PC-3 (cell line): ENCODE measurements at regions not wholly inside any gene's neighbourhood (a gene's known extent, or its start where the extent isn't known, plus 50 kb on each side); places are given as distances from the start of the nearest gene placed in this dataset.
A peak's percentile ranks its signal among the peaks of the same experiment; 100 is the strongest.

Experiments used
- ATAC-seq: fragments of 200-7000 bp; cut with Tn5 transposase; 2 replicates; pipeline ENCODE4 v1.9.1; 2020; ENCODE audit warnings: mild to moderate bottlenecking, moderate library complexity
- BruUV-seq: library from RNA; stranded (reverse); fragments of 400-500 nt; replicated peaks from 2 replicates; lab custom pipeline; 2021; lab: Mats Ljungman, UMichigan
- CTCF ChIA-PET: fragments of 300-600 bp; sonication (Branson Sonifier 250); formaldehyde crosslinking; loops from one replicate; lab custom pipeline; 2022; ENCODE audit warnings: antibody characterized with exemption; lab: Charles Lee
- POLR2A ChIA-PET: fragments of 300-600 bp; sonication (Branson Sonifier 250); formaldehyde crosslinking; loops from one replicate; lab custom pipeline; 2022; ENCODE audit warnings: antibody characterized with exemption; ENCODE audit not compliant: unreplicated experiment; lab: Charles Lee
- DNase-seq: peaks from one replicate; pipeline ENCODE4 v3.0.0-alpha.2; 2015
- H2AFZ ChIP-seq: fragments of 300-600 bp; sonication (generic); 2 replicates; pipeline ENCODE4 v1.6.0; 2016; ENCODE audit warnings: antibody characterized with exemption, low read length
- H3F3A ChIP-seq: fragments of 300-600 bp; sonication (generic); one replicate; pipeline ENCODE4 v1.6.0; 2017; ENCODE audit warnings: antibody characterized with exemption, low read length, control low read depth, mild to moderate bottlenecking; ENCODE audit not compliant: unreplicated experiment
- H3K27ac ChIP-seq: fragments of 300-600 bp; sonication (generic); 2 replicates; pipeline ENCODE4 v1.5.1; 2016; ENCODE audit warnings: mild to moderate bottlenecking, low read length
- H3K27me3 ChIP-seq: fragments of 300-600 bp; sonication (generic); 2 replicates; pipeline ENCODE4 v1.6.1; 2016; ENCODE audit warnings: low read length, mixed read lengths
- H3K36me3 ChIP-seq: fragments of 300-600 bp; sonication (generic); 2 replicates; pipeline ENCODE4 v1.6.1; 2016; ENCODE audit warnings: low read depth, mixed run types, low read length, mixed read lengths
- H3K4me1 ChIP-seq: fragments of 300-600 bp; sonication (generic); 2 replicates; pipeline ENCODE4 v1.5.1; 2016; ENCODE audit warnings: low read length; ENCODE audit not compliant: insufficient read depth
- H3K4me2 ChIP-seq: fragments of 300-600 bp; sonication (generic); 2 replicates; pipeline ENCODE4 v1.6.0; 2016; ENCODE audit warnings: low read length
- H3K4me3 ChIP-seq: fragments of 300-600 bp; sonication (generic); 2 replicates; pipeline ENCODE4 v1.5.1; 2016; ENCODE audit warnings: mild to moderate bottlenecking, low read length, mixed read lengths
- H3K79me2 ChIP-seq: fragments of 300-600 bp; sonication (generic); 2 replicates; pipeline ENCODE4 v1.6.1; 2017; ENCODE audit warnings: low read length, mixed read lengths
- H3K9ac ChIP-seq: fragments of 300-600 bp; sonication (generic); 2 replicates; pipeline ENCODE4 v1.6.0; 2016; ENCODE audit warnings: mild to moderate bottlenecking, low read length
- H3K9me2 ChIP-seq: fragments of 300-600 bp; sonication (generic); replicated peaks from 2 replicates; pipeline ENCODE4 v1.6.1; 2016; ENCODE audit warnings: mixed run types, low read length, mixed read lengths
- H3K9me3 ChIP-seq: fragments of 300-600 bp; sonication (generic); 2 replicates; pipeline ENCODE4 v1.6.1; 2016; ENCODE audit warnings: low read length, mixed read lengths
- H4K20me1 ChIP-seq: fragments of 300-600 bp; sonication (generic); 2 replicates; pipeline ENCODE4 v1.6.1; 2016; ENCODE audit warnings: low read length, mixed read lengths
- CTCF ChIP-seq: fragments of 300-600 bp; sonication (generic); conservative IDR thresholded peaks from 2 replicates; pipeline ENCODE4 v1.5.1; 2017; ENCODE audit warnings: antibody characterized with exemption, low read depth, mild to moderate bottlenecking, low read length
- EZH2 ChIP-seq: fragments of 300-600 bp; sonication (generic); IDR thresholded peaks from one replicate; pipeline ENCODE4 v1.6.1; 2017; ENCODE audit warnings: antibody characterized with exemption, mild to moderate bottlenecking, low read length; ENCODE audit not compliant: unreplicated experiment
- EZH2phosphoT487 ChIP-seq: fragments of 300-600 bp; sonication (generic); IDR thresholded peaks from 2 replicates; pipeline ENCODE4 v1.6.1; 2018; ENCODE audit warnings: mild to moderate bottlenecking, antibody characterized with exemption, low read length, borderline replicate concordance
- intact Hi-C: fragments of 100-400 bp; cut with micrococcal nuclease; formaldehyde crosslinking; loops from 2 replicates; pipeline ENCODE4 v1.9.0; 2023

- Histone ChIP-seq H3F3A (no peaks in the 10 kb centered on the region), H3K79me2 (no peaks in the 10 kb centered on the region), H3K4me3 (no peak overlapping the region), H4K20me1 (no peaks in the 10 kb centered on the region), H3K27me3 (no peaks in the 10 kb centered on the region), H3K9ac (no peak overlapping the region), H3K4me2 (no peak overlapping the region), H3K9me3 (no peaks in the 10 kb centered on the region), H3K9me2 (no peaks in the 10 kb centered on the region), H2AFZ (no peak overlapping the region), H3K4me1 (peaks cover 5% of the 10 kb centered on the region; the same call in 1 of the 2 replicates), H3K27ac (no peak overlapping the region), H3K36me3 (peaks cover 3% of the 10 kb centered on the region)
- no peak for TF ChIP-seq EZH2phosphoT487
- no peak for TF ChIP-seq CTCF
- TF ChIP-seq EZH2 = no peak
- DNase-seq (no peak), ATAC-seq (no peak)
- BruUV-seq = no TSS peak
- intact Hi-C loops = no loop called here
- ChIA-PET CTCF (interaction anchor here (0.7 kb wide), 1 partner anchor 50 kb away, joined by 3 read pairs; no protein-coding TSS in a partner anchor), POLR2A (no interaction called here)
These were observed 232.4 kb upstream of the KLF14 start for GRCh38 chr7:130966246-130967009.

- ChIA-PET POLR2A (interaction anchor here (0.7 kb wide), 1 partner anchor 58 kb away, joined by 10 read pairs; no protein-coding TSS in a partner anchor), CTCF (no interaction called here)
- H3K4me1 ChIP-seq = peaks cover 4% of the 10 kb centered on the region; the same call in 1 of the 2 replicates
- H4K20me1 ChIP-seq = no peaks in the 10 kb centered on the region
- no peaks in the 10 kb centered on the region for H3K9me3 ChIP-seq
- H2AFZ ChIP-seq = no peak overlapping the region
- no peak overlapping the region for H3K27ac ChIP-seq
- no peak overlapping the region for H3K4me3 ChIP-seq
- H3K4me2 ChIP-seq = no peak overlapping the region
- peaks cover 17% of the 10 kb centered on the region for H3K36me3 ChIP-seq
- intact Hi-C loops = no loop called here
- H3K9me2 ChIP-seq = no peaks in the 10 kb centered on the region
- no peak overlapping the region for H3K9ac ChIP-seq
- no peaks in the 10 kb centered on the region for H3K79me2 ChIP-seq
- H3K27me3 ChIP-seq = no peaks in the 10 kb centered on the region
- TF ChIP-seq EZH2 (no peak), CTCF (no peak), EZH2phosphoT487 (no peak)
- ATAC-seq (no peak), DNase-seq (no peak)
- BruUV-seq = no TSS peak
- no peaks in the 10 kb centered on the region for H3F3A ChIP-seq
These were observed 236.2 kb upstream of the KLF14 start for GRCh38 chr7:130970196-130970595.

GRCh38 chr7:130970696-130971095 is 236.7 kb upstream of the KLF14 start:
- ATAC-seq (peak; percentile 60), DNase-seq (no peak)
- Histone ChIP-seq H2AFZ (no peak overlapping the region), H3K4me3 (no peak overlapping the region), H3K36me3 (peaks cover 17% of the 10 kb centered on the region), H3K9me3 (no peaks in the 10 kb centered on the region), H4K20me1 (no peaks in the 10 kb centered on the region), H3K9ac (no peak overlapping the region), H3K79me2 (no peaks in the 10 kb centered on the region), H3K27me3 (no peaks in the 10 kb centered on the region), H3F3A (no peaks in the 10 kb centered on the region), H3K4me2 (no peak overlapping the region), H3K27ac (no peak overlapping the region; the same call in 1 of the 2 replicates), H3K4me1 (peaks cover 4% of the 10 kb centered on the region; the same call in 1 of the 2 replicates), H3K9me2 (no peaks in the 10 kb centered on the region)
- ChIA-PET CTCF (no interaction called here), POLR2A (no interaction called here)
- TF ChIP-seq EZH2 (no peak), CTCF (no peak), EZH2phosphoT487 (no peak)
- no TSS peak for BruUV-seq
- intact Hi-C loops = no loop called here
